ENCODE measurements at regions not wholly inside any gene's neighbourhood (a gene's known extent, or its start where the extent isn't known, plus 50 kb on each side); places are given as distances from the start of the nearest gene placed in this dataset.
A peak's percentile ranks its signal among the peaks of the same experiment; 100 is the strongest.
"Not testable (repeated sequence)": the region's sequence is repeated elsewhere in the genome, so short reads cannot be mapped to it uniquely, and the experiment has no call there.

DNA sequence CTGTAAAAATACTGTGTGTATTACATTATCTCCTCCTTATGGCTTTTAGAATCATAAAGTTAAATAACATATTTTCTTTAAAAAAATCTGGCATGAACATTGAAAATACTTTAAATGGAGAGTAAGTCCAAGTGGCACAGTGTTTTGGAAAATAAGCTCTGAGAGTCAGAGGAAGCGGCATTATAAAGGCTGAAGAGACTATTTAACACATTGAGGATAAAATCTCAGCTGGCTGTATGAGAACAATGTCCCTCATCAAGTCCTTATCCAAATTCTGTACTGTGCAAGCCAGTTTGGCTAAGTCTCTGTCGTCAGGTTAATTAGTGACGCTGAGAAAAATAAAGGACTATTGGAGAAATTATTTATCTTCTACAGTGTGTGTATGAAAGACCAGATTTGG lies 245.5 kb downstream of the MFSD1 start:
- DNase-seq, result no peak

DNA sequence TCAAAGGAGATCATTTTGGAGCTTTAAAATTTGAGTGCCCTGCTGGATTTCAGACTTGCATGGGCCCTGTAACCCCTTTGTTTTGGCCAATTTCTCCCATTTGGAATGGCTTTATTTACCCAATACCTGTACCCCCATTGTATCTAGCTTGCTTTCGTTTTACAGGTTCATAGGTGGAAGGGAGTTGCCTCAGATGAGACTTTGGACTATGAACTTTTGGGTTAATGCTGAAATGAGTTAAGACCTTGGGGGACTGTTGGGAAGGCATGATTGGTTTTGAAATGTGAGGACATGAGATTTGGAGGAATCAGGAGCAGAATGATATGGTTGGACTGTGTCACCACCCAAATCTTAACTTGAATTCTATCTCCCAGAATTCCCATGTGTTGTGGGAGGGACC lies 250.6 kb downstream of the MFSD1 start:
- DNase-seq, result not testable (repeated sequence)

DNA sequence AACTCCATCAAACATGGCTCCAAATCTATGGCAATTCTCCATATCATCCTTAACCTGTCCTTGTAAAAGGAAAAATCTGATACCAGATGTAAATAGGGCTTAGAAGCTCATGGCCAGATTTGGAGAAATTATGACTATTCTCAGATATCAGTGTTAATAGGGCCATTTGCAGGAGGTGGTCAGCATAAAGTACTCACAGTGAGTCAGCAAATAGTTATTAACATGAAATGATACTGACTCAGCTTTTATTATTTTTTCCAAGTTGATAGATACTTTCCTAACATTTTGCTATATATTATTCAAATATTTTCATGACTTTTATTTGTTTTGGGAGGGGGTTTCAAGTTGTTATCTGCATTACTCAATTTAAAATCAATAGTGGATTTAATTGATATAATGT lies 255.8 kb downstream of the MFSD1 start:
- peak; percentile 39 for DNase-seq

DNA sequence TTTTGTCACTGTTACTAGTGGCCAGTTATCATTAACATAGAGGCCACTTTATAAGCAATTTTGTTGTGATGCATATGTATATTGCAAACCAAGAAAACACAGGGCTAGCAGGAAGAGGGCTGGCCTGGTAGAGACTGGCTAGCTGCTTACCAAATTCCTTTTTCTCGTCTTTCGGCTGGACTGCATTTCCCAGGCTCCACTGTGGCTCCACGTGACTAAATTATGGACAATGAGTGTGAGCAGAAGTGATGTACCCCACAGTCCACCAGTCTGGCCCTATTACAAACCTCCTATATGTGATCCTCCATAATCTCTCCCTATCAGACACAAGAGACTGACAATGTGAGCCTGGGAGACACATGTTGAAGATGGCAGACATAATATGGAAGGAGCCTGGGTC lies 257.0 kb downstream of the MFSD1 start:
- no peak for DNase-seq

DNA sequence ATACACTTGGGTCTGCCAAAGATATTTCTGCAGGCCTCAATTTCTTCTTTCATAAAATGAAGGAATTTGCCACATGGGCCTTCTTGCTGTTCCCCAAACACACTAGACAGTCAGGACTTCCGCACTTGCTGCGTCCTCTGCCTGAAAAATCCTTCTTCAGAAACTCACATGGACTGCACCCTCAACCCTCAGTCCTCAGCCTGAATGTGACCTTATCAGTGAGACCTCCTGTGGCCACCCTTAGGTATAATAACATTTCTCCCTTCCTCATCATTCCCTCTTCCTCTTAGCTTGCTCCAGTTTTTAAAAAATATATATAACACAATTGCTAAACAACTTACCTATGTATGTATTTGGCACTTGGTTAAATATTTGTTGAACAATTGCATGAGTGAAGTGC lies 257.5 kb downstream of the MFSD1 start:
- no peak for DNase-seq

GRCh38 chr3:159062734-159063410 lies 261.0 kb downstream of the MFSD1 start:
- no peak for DNase-seq

DNA sequence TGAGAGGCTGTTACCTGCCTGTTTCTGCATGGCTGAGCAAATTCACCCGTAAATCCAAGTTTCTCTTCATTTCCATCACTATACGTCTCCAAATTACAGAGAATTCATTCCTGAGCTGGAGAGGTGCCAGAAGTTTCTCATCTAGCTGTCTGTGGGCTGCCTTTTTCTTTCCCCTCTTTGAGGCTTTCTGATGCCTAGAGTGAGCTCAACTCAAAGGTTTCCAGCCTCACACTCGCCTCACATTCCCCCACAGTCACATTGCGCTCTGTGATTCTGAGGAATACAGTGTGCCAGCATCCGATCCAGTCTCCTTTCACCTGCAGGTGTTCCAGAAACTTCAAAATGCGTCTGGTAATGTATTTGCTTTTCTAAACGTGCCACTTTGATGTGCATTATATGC lies 267.2 kb downstream of the MFSD1 start, which contains the start of gene IQCJ:
IQCJ (plus strand) TSS at position 229 of the 400 bp plus-strand sequence.
- DNase-seq, result no peak

GRCh38 chr3:159069866-159070425 lies 268.1 kb downstream of the MFSD1 start:
- DNase-seq, result no peak

DNA sequence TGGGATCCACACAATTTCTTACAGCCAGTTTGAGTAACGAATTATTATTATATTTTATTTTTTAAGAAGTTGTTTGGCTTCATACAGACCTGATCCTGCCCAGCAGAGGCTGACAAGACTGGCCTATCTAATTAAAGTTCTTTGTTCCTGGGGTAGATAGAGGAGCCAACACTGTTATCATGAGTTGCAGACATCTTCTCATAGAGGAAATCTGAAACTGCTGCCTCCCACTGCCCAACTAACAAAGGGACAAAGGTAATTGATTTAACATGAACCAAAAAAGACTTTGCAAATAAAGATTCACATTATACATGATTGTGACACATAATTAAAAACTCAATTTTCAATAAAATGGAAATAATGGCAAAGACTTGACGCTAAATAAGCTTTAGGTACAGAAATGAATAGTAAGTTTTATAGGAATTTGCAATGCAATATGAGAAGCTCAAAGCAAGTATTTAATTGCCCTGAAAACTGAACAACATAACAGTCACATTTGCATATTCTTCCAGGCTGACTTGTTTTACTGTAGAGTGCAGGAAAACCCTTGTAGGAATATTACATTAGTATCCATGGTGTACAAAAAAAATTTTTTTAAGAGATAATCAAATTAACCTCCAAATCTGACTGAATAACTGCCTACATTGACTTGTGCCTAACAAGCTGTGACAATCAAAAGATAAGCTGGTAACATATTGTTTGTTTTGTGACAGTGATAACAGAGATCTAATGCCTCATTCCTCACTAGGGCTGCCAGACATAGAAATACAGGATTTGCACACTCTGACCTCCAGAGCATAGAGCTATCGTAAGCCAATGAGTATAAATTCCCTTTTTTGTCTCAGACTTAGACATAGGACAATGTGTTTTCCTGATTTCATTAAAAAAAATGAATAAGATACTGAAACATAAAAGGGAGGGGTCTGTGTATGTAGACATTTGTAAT lies 273.2 kb downstream of the MFSD1 start:
- no peak for DNase-seq

- DNase-seq, result peak; percentile 100
Measured at GRCh38 chr3:159077860-159078259, 276.0 kb downstream of the MFSD1 start.

DNA sequence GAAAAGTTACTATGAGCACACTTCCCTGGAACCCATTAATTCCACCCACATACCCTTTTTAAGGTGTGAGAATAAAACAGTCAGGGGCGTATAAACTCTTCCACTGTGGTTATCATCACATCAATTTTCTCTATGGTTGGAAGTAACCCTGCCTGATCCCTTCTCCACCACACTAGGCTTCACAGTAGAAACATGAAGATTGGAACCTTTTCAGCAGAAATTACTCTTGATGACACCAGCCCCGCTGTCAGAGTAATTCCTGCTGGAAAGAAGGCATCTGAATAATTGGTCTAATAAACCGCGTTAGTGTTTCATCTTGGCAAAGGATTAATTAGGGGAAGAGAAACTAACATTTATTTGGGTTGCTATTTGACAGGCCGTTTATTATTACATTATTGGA lies 278.4 kb downstream of the MFSD1 start:
- DNase-seq, result no peak

GRCh38 chr3:159080821-159081220 lies 279.0 kb downstream of the MFSD1 start:
- no peak for DNase-seq

GRCh38 chr3:159082519-159082918 lies 280.7 kb downstream of the MFSD1 start:
- peak; percentile 98 for DNase-seq

DNA sequence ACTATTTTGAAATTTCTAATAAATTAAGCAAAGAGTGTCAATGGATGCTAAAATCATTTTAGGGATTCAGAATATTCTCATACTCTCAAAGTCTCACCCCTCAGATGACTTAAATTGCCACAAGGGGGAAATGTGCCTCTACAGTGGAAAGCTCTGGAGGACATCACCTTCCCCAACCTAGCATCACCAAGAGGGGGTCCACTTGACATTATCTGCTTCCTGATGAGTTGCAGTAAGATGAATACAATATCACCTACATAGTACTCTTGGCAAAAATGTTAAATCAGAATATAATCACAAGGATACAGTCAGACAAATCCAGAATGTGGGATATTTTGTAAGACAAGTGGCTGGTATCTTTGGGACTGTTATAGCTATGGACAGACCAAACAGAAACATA lies 290.1 kb downstream of the MFSD1 start:
- DNase-seq, result no peak

DNA sequence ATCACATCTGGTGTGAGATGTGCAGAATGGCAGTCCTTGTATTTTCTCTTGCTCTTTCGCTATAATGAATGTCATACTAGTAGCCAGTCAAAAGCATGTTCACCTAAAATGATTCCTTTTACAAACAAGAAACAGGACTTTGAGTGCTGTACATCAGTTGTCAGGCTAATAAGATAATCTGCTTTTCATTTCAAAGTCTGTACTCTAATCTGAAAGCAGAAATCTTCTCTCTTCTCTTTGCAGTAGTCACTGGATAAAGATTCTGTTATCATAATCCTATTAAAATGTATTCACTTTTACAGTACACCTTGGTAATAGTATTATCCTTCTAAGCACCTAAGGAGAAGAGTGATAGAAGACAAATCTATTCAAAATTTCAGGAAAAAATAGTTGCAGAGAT lies 300.1 kb downstream of the MFSD1 start:
- DNase-seq, result no peak

DNA sequence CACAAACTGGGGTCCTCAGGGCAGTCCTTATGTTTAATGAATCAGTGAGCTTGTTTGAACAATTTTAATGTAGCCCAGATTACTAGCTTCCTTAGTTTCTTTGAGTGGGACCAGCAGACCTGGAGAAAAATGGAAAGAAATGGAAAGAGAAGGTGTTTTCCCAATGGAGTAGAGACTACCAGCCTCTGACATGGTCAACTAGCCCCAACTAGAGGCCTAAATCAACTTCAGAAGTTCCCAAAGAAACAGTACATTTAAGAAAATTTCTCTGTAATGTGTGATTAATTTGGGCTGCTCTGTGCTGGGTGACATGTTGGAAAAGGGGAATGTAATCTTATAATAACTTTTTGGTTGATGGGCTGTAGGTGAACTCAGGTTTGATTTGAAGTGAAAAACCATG lies 310.9 kb downstream of the MFSD1 start:
- DNase-seq, result no peak

GRCh38 chr3:159113221-159113875 lies 311.5 kb downstream of the MFSD1 start:
- no peak for DNase-seq

- no peak for DNase-seq
Measured at GRCh38 chr3:159114582-159114981, 312.7 kb downstream of the MFSD1 start.

DNA sequence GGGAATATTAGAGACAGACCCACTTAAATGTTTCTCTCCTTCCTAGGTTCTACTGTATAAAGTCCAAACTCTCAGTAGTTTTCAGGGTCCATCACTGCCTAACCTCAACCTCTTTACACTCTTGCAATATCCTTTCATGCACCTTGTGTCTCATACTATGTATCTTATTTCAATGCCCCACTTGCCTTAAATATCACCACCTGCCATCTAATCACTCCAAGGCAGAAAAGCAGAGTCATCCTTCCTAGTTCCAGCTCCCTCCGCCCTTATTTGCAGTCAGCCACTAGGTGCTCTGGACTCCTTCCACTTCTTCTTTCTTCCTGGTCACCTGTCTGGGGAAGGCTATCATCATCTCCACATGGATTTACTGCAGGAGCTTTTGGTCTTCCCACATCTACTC lies 322.0 kb downstream of the MFSD1 start:
- no peak for DNase-seq

- DNase-seq, result peak; percentile 83
Measured at GRCh38 chr3:159126261-159127020, 324.6 kb downstream of the MFSD1 start.

DNA sequence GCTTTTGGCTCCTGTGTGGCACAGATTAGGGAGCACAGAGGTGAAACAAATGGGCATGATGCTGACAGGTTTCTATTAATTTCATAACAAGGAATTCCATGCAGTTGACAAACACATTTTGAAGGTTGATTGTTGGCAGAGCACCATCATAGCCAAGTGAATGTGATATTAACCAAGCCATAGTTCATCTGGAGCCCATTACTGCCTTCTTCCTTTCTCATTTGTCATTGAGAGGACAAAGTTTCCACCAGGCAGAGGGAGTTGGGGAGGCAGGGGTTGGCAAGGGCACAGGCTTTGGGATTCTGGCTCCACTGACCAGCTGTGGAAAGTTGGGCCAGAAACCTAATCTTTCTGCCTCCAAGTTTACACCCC lies 325.2 kb downstream of the MFSD1 start:
- no peak for DNase-seq

DNA sequence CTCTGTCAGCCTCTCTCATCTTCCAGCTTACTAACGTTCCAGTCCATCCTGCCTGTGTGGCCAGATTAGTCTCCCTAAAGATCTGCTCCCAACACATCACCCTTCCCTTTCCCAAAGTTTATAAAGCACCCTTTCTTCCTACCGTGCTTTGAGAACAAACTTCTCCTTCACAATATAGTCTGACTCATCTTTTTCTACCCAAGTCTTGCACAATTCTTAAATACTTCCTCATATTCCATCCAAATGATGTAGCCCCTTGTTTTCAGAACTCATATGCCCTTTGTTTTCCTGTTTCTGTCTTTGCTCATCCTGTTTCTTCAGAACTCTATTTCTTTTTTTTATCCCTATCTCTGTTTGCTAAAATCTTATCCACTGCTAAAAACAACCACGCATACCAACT lies 326.8 kb downstream of the MFSD1 start:
- DNase-seq, result peak; percentile 97

GRCh38 chr3:159130108-159130507 lies 328.3 kb downstream of the MFSD1 start:
- peak; percentile 64 for DNase-seq
